ENCODE measurements at regions not wholly inside any gene's neighbourhood (a gene's known extent, or its start where the extent isn't known, plus 50 kb on each side); places are given as distances from the start of the nearest gene placed in this dataset.

GRCh38 chr1:4029376-4029775 is 129.3 kb upstream of the C1orf174 start:
- in situ Hi-C loops (cut with HindIII; ENCODE audit: low pct_ligation_motif_present, low sequenced_read_pairs): no loop called here

GRCh38 chr1:4032571-4032970 is 132.5 kb upstream of the C1orf174 start:
- no peak for DNase-seq
- H3K27me3 ChIP-seq (replicated peaks): no peaks in the 10 kb centered on the region
- H3K27ac ChIP-seq: no peak overlapping the region
- no peak for TF ChIP-seq CTCF (IDR thresholded peaks at IDR 0.05; ENCODE audit: low read depth, low read length, missing control alignments)
- H3K36me3 ChIP-seq (replicated peaks): no peaks in the 10 kb centered on the region
- no peak overlapping the region for H3K4me3 ChIP-seq (ENCODE audit: low read depth, low read length)
- in situ Hi-C loops (cut with HindIII; ENCODE audit: low pct_ligation_motif_present, low sequenced_read_pairs): no loop called here

More at GRCh38 chr1:4029376-4029775, 129.3 kb upstream of the C1orf174 start:
- H3K27me3 ChIP-seq (replicated peaks): no peaks in the 10 kb centered on the region
- no peak overlapping the region for H3K4me3 ChIP-seq (ENCODE audit: low read depth, low read length)
- H3K36me3 ChIP-seq (replicated peaks): no peaks in the 10 kb centered on the region
- no peak overlapping the region for H3K27ac ChIP-seq
- TF ChIP-seq CTCF (IDR thresholded peaks at IDR 0.05; ENCODE audit: low read depth, low read length, missing control alignments): no peak
- no peak for DNase-seq

- DNase-seq: no peak
- in situ Hi-C loops (cut with HindIII; ENCODE audit: low pct_ligation_motif_present, low sequenced_read_pairs): no loop called here
- Histone ChIP-seq H3K27me3 (replicated peaks) (no peaks in the 10 kb centered on the region), H3K36me3 (replicated peaks) (no peaks in the 10 kb centered on the region), H3K4me3 (ENCODE audit: low read depth, low read length) (no peak overlapping the region), H3K27ac (no peak overlapping the region)
- no peak for TF ChIP-seq CTCF (IDR thresholded peaks at IDR 0.05; ENCODE audit: low read depth, low read length, missing control alignments)
Measured at GRCh38 chr1:4033129-4033676, 133.1 kb upstream of the C1orf174 start.

GRCh38 chr1:4033713-4034112 is 133.6 kb upstream of the C1orf174 start:
- Histone ChIP-seq H3K4me3 (ENCODE audit: low read depth, low read length) (no peak overlapping the region), H3K36me3 (replicated peaks) (no peaks in the 10 kb centered on the region), H3K27me3 (replicated peaks) (no peaks in the 10 kb centered on the region), H3K27ac (no peak overlapping the region)
- in situ Hi-C loops (cut with HindIII; ENCODE audit: low pct_ligation_motif_present, low sequenced_read_pairs): no loop called here
- TF ChIP-seq CTCF (IDR thresholded peaks at IDR 0.05; ENCODE audit: low read depth, low read length, missing control alignments): no peak
- no peak for DNase-seq

GRCh38 chr1:4034318-4034887 is 134.3 kb upstream of the C1orf174 start:
- DNase-seq: no peak
- Histone ChIP-seq H3K36me3 (replicated peaks) (no peaks in the 10 kb centered on the region), H3K27me3 (replicated peaks) (no peaks in the 10 kb centered on the region), H3K4me3 (ENCODE audit: low read depth, low read length) (no peak overlapping the region), H3K27ac (no peak overlapping the region)
- TF ChIP-seq CTCF (IDR thresholded peaks at IDR 0.05; ENCODE audit: low read depth, low read length, missing control alignments): no peak
- in situ Hi-C loops (cut with HindIII; ENCODE audit: low pct_ligation_motif_present, low sequenced_read_pairs): no loop called here

GRCh38 chr1:4044967-4045366 is 144.9 kb upstream of the C1orf174 start:
- in situ Hi-C loops (cut with HindIII; ENCODE audit: low pct_ligation_motif_present, low sequenced_read_pairs): no loop called here
- Histone ChIP-seq H3K27me3 (replicated peaks) (no peaks in the 10 kb centered on the region), H3K36me3 (replicated peaks) (no peaks in the 10 kb centered on the region), H3K27ac (no peak overlapping the region), H3K4me3 (ENCODE audit: low read depth, low read length) (no peak overlapping the region)
- DNase-seq: no peak
- no peak for TF ChIP-seq CTCF (IDR thresholded peaks at IDR 0.05; ENCODE audit: low read depth, low read length, missing control alignments)

All from brain microvascular endothelial cell (primary cell).